Islet precursor cell (in vitro differentiated cells): ENCODE measurements at regions not wholly inside any gene's neighbourhood (a gene's known extent, or its start where the extent isn't known, plus 50 kb on each side); places are given as distances from the start of the nearest gene placed in this dataset.
A peak's percentile ranks its signal among the peaks of the same experiment; 100 is the strongest.
"Not testable (repeated sequence)": the region's sequence is repeated elsewhere in the genome, so short reads cannot be mapped to it uniquely, and the experiment has no call there.

Experiments
- DNase-seq: peaks from one replicate; pipeline ENCODE4 v3.0.0-alpha.2; 2018

GRCh38 chr6:27617046-27617687 lies 144.3 kb upstream of the ZNF184 start:
- peak; percentile 55 for DNase-seq

- no peak for DNase-seq
Observed at GRCh38 chr6:27616328-27617045, 143.6 kb upstream of the ZNF184 start.

GRCh38 chr6:27611451-27611850 lies 138.5 kb upstream of the ZNF184 start:
- no peak for DNase-seq

- DNase-seq: peak; percentile 86
Observed at GRCh38 chr6:27608916-27609883, 136.3 kb upstream of the ZNF184 start.

- peak; percentile 94 for DNase-seq
Observed at GRCh38 chr6:27605401-27606342, 132.8 kb upstream of the ZNF184 start.

- peak; percentile 59 for DNase-seq
Observed at GRCh38 chr6:27604986-27605385, 132.1 kb upstream of the ZNF184 start.

- peak; percentile 61 for DNase-seq
Observed at GRCh38 chr6:27601668-27602254, 128.9 kb upstream of the ZNF184 start.

GRCh38 chr6:27599859-27600532 lies 127.1 kb upstream of the ZNF184 start:
- no peak for DNase-seq

- DNase-seq: not testable (repeated sequence)
Observed at GRCh38 chr6:27597031-27597567, 124.2 kb upstream of the ZNF184 start.

- no peak for DNase-seq
Observed at GRCh38 chr6:27593861-27594260, 121.0 kb upstream of the ZNF184 start.

- peak; percentile 61 for DNase-seq
Observed at GRCh38 chr6:27593200-27593818, 120.4 kb upstream of the ZNF184 start.

- peak; percentile 84 for DNase-seq
Observed at GRCh38 chr6:27592481-27593199, 119.7 kb upstream of the ZNF184 start.

GRCh38 chr6:27591699-27592480 lies 119.0 kb upstream of the ZNF184 start:
- peak; percentile 58 for DNase-seq

- DNase-seq: not testable (repeated sequence)
Observed at GRCh38 chr6:27585316-27585715, 112.4 kb upstream of the ZNF184 start.

GRCh38 chr6:27584326-27584725 lies 111.4 kb upstream of the ZNF184 start:
- DNase-seq: no peak

GRCh38 chr6:27582928-27583725 lies 110.2 kb upstream of the ZNF184 start:
- DNase-seq: peak; percentile 70

- no peak for DNase-seq
Observed at GRCh38 chr6:27579973-27580372, 107.1 kb upstream of the ZNF184 start.

- no peak for DNase-seq
Observed at GRCh38 chr6:27577922-27578321, 105.0 kb upstream of the ZNF184 start.
